ENCODE measurements at regions not wholly inside any gene's neighbourhood (a gene's known extent, or its start where the extent isn't known, plus 50 kb on each side); places are given as distances from the start of the nearest gene placed in this dataset.

GRCh38 chr17:65444049-65444448, 117.4 kb downstream of the AXIN2 start:
- no peak for DNase-seq

GRCh38 chr17:65442691-65443090, 118.8 kb downstream of the AXIN2 start:
- no peak for DNase-seq

- DNase-seq, result no peak
Observed at GRCh38 chr17:65442250-65442649, 119.2 kb downstream of the AXIN2 start.

GRCh38 chr17:65441053-65441605, 120.3 kb downstream of the AXIN2 start:
- DNase-seq, result no peak

GRCh38 chr17:65438708-65439294, 122.6 kb downstream of the AXIN2 start:
- DNase-seq, result no peak

GRCh38 chr17:65438173-65438572, 123.3 kb downstream of the AXIN2 start:
- DNase-seq, result no peak

GRCh38 chr17:65436871-65437270, 124.6 kb downstream of the AXIN2 start:
- no peak for DNase-seq

GRCh38 chr17:65434878-65435277, 126.6 kb downstream of the AXIN2 start:
- no peak for DNase-seq

GRCh38 chr17:65434251-65434650, 127.2 kb downstream of the AXIN2 start:
- DNase-seq, result no peak

GRCh38 chr17:65433592-65433991, 127.9 kb downstream of the AXIN2 start:
- DNase-seq, result no peak

- DNase-seq, result no peak
Observed at GRCh38 chr17:65433157-65433556, 128.3 kb downstream of the AXIN2 start.

GRCh38 chr17:65431116-65431515, 130.3 kb downstream of the AXIN2 start:
- DNase-seq, result no peak

- no peak for DNase-seq
Observed at GRCh38 chr17:65430209-65430833, 131.1 kb downstream of the AXIN2 start.

- DNase-seq, result no peak
Observed at GRCh38 chr17:65423346-65424140, 137.9 kb downstream of the AXIN2 start.

GRCh38 chr17:65418622-65419021, 142.8 kb downstream of the AXIN2 start:
- no peak for DNase-seq

GRCh38 chr17:65417406-65418221, 143.8 kb downstream of the AXIN2 start:
- no peak for DNase-seq

GRCh38 chr17:65415991-65416390, 145.5 kb downstream of the AXIN2 start:
- no peak for DNase-seq

GRCh38 chr17:65413390-65413789, 148.1 kb downstream of the AXIN2 start:
- DNase-seq, result no peak

GRCh38 chr17:65409381-65409780, 152.1 kb downstream of the AXIN2 start:
- no peak for DNase-seq

GRCh38 chr17:65408050-65408449, 153.4 kb downstream of the AXIN2 start:
- no peak for DNase-seq

GRCh38 chr17:65407017-65407416, 154.4 kb downstream of the AXIN2 start:
- no peak for DNase-seq

- DNase-seq, result no peak
Observed at GRCh38 chr17:65406552-65406951, 154.9 kb downstream of the AXIN2 start.

GRCh38 chr17:65405563-65405962, 155.9 kb downstream of the AXIN2 start:
- no peak for DNase-seq

All from CD4-positive, alpha-beta T cell treated with Interleukin-10 for 1 hour (primary cell).